Choroid plexus epithelial cell (primary cell): ENCODE measurements at regions not wholly inside any gene's neighbourhood (a gene's known extent, or its start where the extent isn't known, plus 50 kb on each side); places are given as distances from the start of the nearest gene placed in this dataset.

Source experiments
- DNase-seq: peaks from one replicate; pipeline ENCODE4 v3.0.0-alpha.2; 2010; ENCODE audit warnings: low read depth
- H3K4me3 ChIP-seq: 2 replicates; pipeline ENCODE4 v1.5.1; 2011; ENCODE audit warnings: low read depth, mild to moderate bottlenecking, control low read depth, low read length, moderate library complexity
- TF ChIP-seq, protein P1 (sequence below): conservative IDR thresholded peaks from 2 replicates; pipeline ENCODE4 v1.5.1; 2011; ENCODE audit warnings: low read depth, mild to moderate bottlenecking, control low read depth, inconsistent platforms, low read length, moderate library complexity

DNA sequence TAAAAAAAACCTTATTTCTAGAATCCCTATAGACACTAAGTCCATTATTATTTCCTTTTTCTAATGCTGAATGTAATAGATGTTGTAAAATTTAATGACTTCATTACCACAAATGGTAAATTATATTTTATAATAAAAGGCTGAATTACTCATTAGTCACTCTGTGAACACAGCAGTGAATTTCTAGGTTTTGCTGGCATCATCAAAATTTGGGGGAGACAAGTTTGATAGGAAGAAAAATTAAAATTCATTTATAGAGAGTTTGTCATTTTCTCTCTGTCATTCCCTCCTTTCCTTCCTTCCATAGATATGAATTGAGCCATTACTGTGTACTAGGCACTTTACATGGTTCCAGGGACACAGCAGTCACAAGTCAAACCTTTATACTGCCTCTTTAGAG lies 340.9 kb downstream of the TRIB2 start:
- TF ChIP-seq, protein P1, sequence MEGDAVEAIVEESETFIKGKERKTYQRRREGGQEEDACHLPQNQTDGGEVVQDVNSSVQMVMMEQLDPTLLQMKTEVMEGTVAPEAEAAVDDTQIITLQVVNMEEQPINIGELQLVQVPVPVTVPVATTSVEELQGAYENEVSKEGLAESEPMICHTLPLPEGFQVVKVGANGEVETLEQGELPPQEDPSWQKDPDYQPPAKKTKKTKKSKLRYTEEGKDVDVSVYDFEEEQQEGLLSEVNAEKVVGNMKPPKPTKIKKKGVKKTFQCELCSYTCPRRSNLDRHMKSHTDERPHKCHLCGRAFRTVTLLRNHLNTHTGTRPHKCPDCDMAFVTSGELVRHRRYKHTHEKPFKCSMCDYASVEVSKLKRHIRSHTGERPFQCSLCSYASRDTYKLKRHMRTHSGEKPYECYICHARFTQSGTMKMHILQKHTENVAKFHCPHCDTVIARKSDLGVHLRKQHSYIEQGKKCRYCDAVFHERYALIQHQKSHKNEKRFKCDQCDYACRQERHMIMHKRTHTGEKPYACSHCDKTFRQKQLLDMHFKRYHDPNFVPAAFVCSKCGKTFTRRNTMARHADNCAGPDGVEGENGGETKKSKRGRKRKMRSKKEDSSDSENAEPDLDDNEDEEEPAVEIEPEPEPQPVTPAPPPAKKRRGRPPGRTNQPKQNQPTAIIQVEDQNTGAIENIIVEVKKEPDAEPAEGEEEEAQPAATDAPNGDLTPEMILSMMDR = no peak
- DNase-seq = no peak

DNA sequence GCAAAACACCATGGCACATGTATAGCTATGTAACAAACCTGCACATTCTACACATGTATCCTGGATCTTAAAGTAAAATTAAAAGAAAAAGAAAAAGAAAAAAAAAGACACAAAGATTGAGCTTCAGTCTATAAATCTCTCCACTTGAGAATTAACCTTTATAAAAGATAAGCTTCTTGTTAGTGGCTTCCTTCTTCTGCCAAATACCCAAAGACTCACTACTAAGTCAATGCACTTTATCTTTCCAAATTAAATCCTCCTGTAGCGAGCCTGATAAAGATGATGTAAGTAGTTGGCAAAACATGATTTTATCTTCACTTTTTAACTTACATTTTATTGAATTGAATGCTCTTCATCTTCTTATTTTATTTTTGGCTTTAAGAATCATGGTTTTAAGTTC lies 349.9 kb downstream of the TRIB2 start:
- no peak for DNase-seq
- no peak overlapping the region for H3K4me3 ChIP-seq
- TF ChIP-seq, protein P1 = no peak

More for the DNA sequence above, 340.9 kb downstream of the TRIB2 start:
- H3K4me3 ChIP-seq = no peak overlapping the region

DNA sequence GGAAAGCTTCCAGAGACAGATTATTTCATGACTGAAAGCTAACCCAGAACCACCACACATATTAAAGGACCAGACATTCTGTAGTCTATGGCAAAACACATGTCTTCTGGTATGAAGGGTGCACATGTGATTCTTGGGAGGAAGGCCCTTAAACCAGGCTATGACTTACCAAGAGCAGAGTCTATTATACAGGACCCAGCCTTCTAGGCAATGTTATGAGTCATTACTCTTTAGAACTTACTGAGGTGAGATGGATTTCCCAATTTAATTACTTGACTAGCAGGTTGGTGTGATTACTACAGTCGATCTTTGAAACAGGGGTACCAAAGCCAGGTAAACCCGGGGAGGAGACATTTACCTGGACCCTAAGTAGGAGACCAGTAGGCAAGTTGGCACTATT lies 350.8 kb downstream of the TRIB2 start:
- no peak overlapping the region for H3K4me3 ChIP-seq
- DNase-seq = no peak
- TF ChIP-seq, protein P1 = no peak

DNA sequence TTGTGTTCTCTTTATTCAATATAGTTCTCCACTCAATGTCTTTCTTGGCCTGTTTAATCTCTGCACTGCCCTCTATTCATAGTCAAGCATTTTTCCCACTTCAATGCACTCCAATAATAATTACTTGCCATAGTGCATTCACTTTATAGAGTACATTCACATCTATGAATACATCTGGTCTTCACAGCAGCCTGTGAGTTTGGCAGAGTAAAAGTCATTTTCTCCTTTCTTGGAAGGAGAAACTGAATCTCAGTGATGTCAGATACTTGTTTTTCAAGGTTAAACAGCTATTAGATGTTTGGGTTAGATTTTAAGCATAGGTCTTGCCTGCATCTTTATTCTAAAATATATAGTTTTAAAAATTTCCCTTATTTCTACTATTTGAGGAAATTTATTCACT lies 373.2 kb downstream of the TRIB2 start:
- H3K4me3 ChIP-seq = no peak overlapping the region
- no peak for DNase-seq
- TF ChIP-seq, protein P1 = no peak

DNA sequence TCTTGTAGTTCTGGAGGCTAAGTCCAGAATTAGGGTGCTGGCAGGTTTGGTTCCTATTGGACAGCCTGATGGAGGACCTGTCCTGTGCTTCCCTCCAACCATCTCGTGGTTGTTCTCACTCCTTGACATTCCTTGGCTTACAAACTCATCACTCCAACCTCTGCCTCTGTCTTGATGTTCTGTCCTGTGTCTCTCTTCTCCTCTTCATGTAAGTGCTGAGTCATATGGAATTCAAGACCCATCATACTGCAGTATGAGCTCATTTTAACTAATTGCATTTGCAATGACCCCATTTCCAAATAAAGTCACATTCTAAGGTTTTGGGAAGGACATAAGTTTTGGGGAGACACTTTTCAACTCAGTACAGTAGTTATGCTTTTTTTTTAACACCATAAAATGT lies 374.7 kb downstream of the TRIB2 start:
- no peak overlapping the region for H3K4me3 ChIP-seq
- peak; percentile 5 for DNase-seq
- TF ChIP-seq, protein P1 = no peak

DNA sequence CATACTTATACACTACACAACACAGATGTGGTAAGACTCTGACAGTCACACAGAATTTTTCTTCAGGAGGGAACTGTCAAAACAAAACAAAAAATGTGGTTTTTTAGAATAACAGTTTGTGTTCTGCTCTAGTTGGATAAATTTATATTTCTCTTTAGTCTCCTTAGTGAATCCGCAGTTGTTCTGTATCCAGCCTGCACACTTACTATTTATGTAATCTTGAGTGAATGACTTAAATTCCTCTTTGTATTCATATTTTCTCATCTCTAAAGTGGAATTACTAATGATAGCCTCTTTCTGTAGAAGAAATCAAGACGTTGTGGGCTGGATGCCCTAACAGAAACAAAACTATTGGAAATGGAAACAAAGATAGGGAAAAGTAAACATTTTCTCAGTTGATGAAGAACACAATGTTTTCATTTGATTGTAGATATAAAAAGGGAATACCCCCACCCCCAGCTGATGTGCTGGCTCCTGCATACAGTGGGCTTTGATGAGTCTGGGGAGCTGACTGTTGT lies 375.2 kb downstream of the TRIB2 start:
- TF ChIP-seq, protein P1 = no peak
- DNase-seq = no peak
- H3K4me3 ChIP-seq = no peak overlapping the region

- TF ChIP-seq, protein P1 = no peak
- no peak for DNase-seq
- no peak overlapping the region for H3K4me3 ChIP-seq
These were observed 376.8 kb downstream of the TRIB2 start for GRCh38 chr2:13093416-13093991.
